NCI-H2171 (cell line): ENCODE measurements at regions not wholly inside any gene's neighbourhood (a gene's known extent, or its start where the extent isn't known, plus 50 kb on each side); places are given as distances from the start of the nearest gene placed in this dataset.
"Not testable (repeated sequence)": the region's sequence is repeated elsewhere in the genome, so short reads cannot be mapped to it uniquely, and the experiment has no call there.

Source experiments
- DNase-seq: peaks from one replicate; lab custom pipeline; 2025; lab: John Stamatoyannopoulos, UW

- no peak for DNase-seq
Measured at GRCh38 chr16:58820411-58820810, 86.3 kb upstream of the GOT2 start.

GRCh38 chr16:58815181-58815888, 81.2 kb upstream of the GOT2 start:
- DNase-seq = no peak

GRCh38 chr16:58814348-58814801, 80.3 kb upstream of the GOT2 start:
- peak; percentile 12 for DNase-seq

- no peak for DNase-seq
Measured at GRCh38 chr16:58809213-58809612, 75.1 kb upstream of the GOT2 start.

- no peak for DNase-seq
Measured at GRCh38 chr16:58807276-58807675, 73.2 kb upstream of the GOT2 start.

GRCh38 chr16:58801838-58802237, 67.7 kb upstream of the GOT2 start:
- DNase-seq = no peak

- DNase-seq = no peak
Measured at GRCh38 chr16:58797137-58797801, 63.2 kb upstream of the GOT2 start.

GRCh38 chr16:58793366-58793765, 59.2 kb upstream of the GOT2 start:
- DNase-seq = no peak

GRCh38 chr16:58792188-58792587, 58.1 kb upstream of the GOT2 start:
- DNase-seq = no peak

- DNase-seq = not testable (repeated sequence)
Measured at GRCh38 chr16:58790816-58791557, 56.9 kb upstream of the GOT2 start.

- no peak for DNase-seq
Measured at GRCh38 chr16:58789351-58789750, 55.2 kb upstream of the GOT2 start.
